C4-2B (cell line): ENCODE measurements at regions not wholly inside any gene's neighbourhood (a gene's known extent, or its start where the extent isn't known, plus 50 kb on each side); places are given as distances from the start of the nearest gene placed in this dataset.

Source experiments
- CTCF ChIP-seq: fragments of 450-650 bp; conservative IDR thresholded peaks from 2 replicates; pipeline ENCODE4 v1.5.1; 2017; ENCODE audit warnings: mild to moderate bottlenecking
- ZFX ChIP-seq: fragments of 450-650 bp; IDR thresholded peaks from 2 replicates; pipeline ENCODE4 v1.6.1; 2017

GRCh38 chr20:52539891-52540290, 348.3 kb upstream of the ZFP64 start:
- peak; percentile 42 for TF ChIP-seq CTCF
- no peak for TF ChIP-seq ZFX
